ACC112 (cell line): ENCODE measurements at regions not wholly inside any gene's neighbourhood (a gene's known extent, or its start where the extent isn't known, plus 50 kb on each side); places are given as distances from the start of the nearest gene placed in this dataset.

Experiments
- H2AFZ ChIP-seq: fragments of 200-600 bp; sonication (generic); one replicate; pipeline ENCODE4 v1.6.0; 2017; ENCODE audit warnings: antibody characterized with exemption, low read length; ENCODE audit not compliant: unreplicated experiment
- H3K27ac ChIP-seq: fragments of 200-600 bp; sonication (generic); 2 replicates; pipeline ENCODE4 v1.5.1; 2014; ENCODE audit warnings: low read depth, mild to moderate bottlenecking, antibody characterized with exemption, low read length, moderate library complexity
- H3K27me3 ChIP-seq: fragments of 200-600 bp; sonication (generic); 2 replicates; pipeline ENCODE4 v1.6.1; 2014; ENCODE audit warnings: mild to moderate bottlenecking, antibody characterized with exemption, low read length, moderate library complexity, mixed read lengths; ENCODE audit not compliant: insufficient read depth
- H3K36me3 ChIP-seq: fragments of 200-600 bp; sonication (generic); 2 replicates; pipeline ENCODE4 v1.6.1; 2016; ENCODE audit warnings: mild to moderate bottlenecking, antibody characterized with exemption, low read length, moderate library complexity, mixed read lengths; ENCODE audit not compliant: insufficient read depth
- H3K4me1 ChIP-seq: fragments of 200-600 bp; sonication (generic); one replicate; pipeline ENCODE4 v1.6.1; 2016; ENCODE audit warnings: low read length, mixed read lengths; ENCODE audit not compliant: insufficient read depth, unreplicated experiment, control insufficient read depth
- H3K4me3 ChIP-seq: fragments of 200-600 bp; sonication (generic); 2 replicates; pipeline ENCODE4 v1.5.1; 2014; ENCODE audit warnings: mild to moderate bottlenecking, low read depth, low read length
- H3K79me2 ChIP-seq: fragments of 200-600 bp; sonication (generic); one replicate; pipeline ENCODE4 v1.6.0; 2016; ENCODE audit warnings: low read length; ENCODE audit not compliant: control insufficient read depth, unreplicated experiment, insufficient read depth

DNA sequence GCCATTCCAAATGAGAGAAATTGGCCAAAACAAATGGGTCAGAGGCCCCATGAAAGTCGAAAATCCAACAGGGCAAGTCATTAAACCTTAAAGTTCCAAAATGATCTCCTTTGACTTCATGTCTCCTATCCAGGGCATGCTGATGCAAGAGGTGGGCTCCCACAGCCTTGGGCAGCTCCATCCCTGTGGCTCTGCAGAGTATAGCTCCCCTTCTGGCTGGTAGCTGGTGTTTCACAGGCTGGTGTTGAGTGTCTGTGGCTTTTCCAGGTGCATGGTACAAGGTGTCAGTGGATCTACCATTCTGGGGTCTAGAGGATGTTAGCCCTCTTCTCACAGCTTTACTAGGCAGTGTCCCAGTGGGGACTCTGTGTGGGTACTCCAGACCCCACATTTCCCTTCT is 115.2 kb upstream of the LAMA2 start:
- Histone ChIP-seq H3K27ac (no peak overlapping the region), H3K79me2 (no peaks in the 10 kb centered on the region), H3K27me3 (no peaks in the 10 kb centered on the region), H2AFZ (no peak overlapping the region), H3K4me3 (no peak overlapping the region), H3K4me1 (no peaks in the 10 kb centered on the region), H3K36me3 (no peaks in the 10 kb centered on the region)

DNA sequence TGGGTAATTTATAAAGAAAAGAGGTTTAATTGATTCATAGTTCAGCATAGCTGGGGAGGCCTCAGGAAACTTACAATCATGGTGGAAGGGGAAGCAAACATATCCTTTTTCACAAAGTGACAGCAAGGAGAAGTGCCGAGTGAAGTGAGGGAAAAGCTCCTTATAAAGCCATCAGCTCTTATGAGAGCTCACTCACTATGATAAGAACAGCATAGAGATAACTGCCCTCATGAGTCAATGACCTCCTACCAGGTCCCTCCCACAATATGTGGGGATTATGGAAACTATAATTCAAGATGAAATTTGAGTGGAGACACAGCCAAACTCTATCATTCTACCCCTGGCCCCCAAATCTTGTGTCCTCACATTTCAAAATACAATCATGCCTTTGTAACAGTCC is 115.8 kb upstream of the LAMA2 start:
- no peak overlapping the region for H3K4me3 ChIP-seq
- no peaks in the 10 kb centered on the region for H3K79me2 ChIP-seq
- H3K27ac ChIP-seq, result no peak overlapping the region
- no peak overlapping the region for H2AFZ ChIP-seq
- H3K27me3 ChIP-seq, result no peaks in the 10 kb centered on the region
- no peaks in the 10 kb centered on the region for H3K36me3 ChIP-seq
- H3K4me1 ChIP-seq, result no peaks in the 10 kb centered on the region

DNA sequence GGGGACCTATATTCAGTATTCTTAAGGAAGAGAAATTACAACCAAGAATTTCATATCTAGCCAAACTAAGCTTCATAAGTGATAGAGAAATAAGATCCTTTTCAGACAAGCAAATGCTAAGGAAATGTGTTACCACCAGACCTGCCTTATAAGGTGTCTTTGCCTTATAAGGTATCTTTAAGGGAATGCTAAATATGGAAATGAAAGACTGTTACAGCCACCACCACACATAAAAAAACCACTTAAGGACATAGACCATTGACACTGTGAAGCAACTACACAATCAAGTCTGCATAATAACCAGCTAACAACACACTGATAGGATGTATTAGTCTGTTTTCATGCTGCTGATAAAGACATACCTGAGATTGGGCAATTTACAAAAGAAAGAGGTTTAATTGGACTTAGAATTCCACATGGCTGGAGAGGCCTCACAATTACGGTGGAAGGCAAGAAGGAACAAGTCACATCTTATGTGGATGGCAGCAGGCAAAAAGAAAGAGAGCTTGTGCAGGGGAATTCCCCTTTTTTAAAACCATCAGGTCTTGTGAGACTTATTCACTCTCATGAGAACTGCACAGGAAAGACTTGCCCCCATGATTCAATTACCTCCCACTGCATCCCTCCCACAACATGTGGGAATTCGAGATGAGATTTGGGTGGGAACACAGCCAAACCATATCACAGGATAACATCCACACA is 119.2 kb upstream of the LAMA2 start:
- Histone ChIP-seq H3K4me1 (no peaks in the 10 kb centered on the region), H2AFZ (no peak overlapping the region), H3K27ac (no peak overlapping the region), H3K27me3 (no peaks in the 10 kb centered on the region), H3K36me3 (no peaks in the 10 kb centered on the region), H3K4me3 (no peak overlapping the region), H3K79me2 (no peaks in the 10 kb centered on the region)

DNA sequence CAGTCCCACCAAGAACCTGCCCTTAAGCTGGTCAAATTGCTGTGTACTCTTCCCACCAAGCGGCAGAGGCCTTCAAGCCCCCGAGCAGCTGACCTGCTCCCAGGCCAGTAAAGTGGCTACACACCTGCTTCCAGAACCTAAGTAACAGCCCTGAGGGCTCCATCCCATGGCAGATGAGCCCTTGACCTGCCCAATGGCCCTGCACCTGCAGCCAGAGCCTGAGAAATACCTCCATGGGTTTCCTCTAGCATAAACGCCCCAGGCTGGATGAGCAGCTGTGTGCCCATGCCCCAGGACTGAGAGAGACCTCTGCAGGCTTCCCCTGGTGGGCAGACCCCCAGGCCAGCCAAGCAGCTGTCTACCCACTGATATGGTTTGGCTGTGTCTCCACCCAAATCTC is 123.0 kb upstream of the LAMA2 start:
- Histone ChIP-seq H2AFZ (no peak overlapping the region), H3K27me3 (no peaks in the 10 kb centered on the region), H3K79me2 (no peaks in the 10 kb centered on the region), H3K27ac (no peak overlapping the region), H3K4me1 (no peaks in the 10 kb centered on the region), H3K4me3 (no peak overlapping the region), H3K36me3 (no peaks in the 10 kb centered on the region)

DNA sequence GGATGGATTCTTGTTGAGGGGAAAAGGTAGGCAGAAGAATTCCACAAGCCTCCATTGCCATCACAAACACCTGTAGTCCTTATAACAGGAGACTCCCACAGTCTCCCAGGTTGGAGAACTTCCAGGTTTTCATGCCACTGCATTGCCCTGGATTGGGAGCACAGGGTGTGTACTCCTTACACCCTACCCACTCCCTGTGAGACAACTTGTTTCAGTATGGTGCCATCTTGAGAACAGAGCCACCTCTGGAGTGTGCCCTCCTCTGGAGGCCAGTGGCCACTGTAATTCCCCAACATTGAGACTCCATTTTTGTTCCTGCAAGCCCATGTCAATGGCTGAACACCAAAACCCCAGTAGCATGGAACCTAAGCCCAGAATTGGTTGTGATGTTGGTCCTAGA is 123.5 kb upstream of the LAMA2 start:
- Histone ChIP-seq H2AFZ (no peak overlapping the region), H3K4me1 (no peaks in the 10 kb centered on the region), H3K36me3 (no peaks in the 10 kb centered on the region), H3K27me3 (no peaks in the 10 kb centered on the region), H3K27ac (no peak overlapping the region), H3K4me3 (no peak overlapping the region), H3K79me2 (no peaks in the 10 kb centered on the region)

DNA sequence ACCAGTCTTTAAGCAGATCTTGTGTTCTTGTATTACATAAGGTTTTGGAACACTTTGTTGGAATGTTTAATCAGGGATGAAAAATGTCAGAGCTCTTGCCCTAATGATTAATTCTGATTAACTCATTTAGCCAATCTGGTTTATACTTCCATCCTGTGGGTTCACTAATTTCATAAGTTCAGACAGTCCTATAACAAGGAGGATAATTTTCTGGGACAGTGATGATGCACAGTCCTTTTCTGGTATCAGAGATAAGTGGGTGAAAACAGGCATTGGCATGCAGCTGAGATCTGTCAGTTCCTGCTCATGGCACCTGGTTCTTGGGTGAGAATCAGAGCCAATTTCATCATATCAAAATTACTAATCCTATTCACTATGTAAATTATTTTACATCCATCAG is 125.0 kb upstream of the LAMA2 start:
- no peak overlapping the region for H2AFZ ChIP-seq
- H3K27ac ChIP-seq, result no peak overlapping the region
- no peaks in the 10 kb centered on the region for H3K27me3 ChIP-seq
- no peak overlapping the region for H3K4me3 ChIP-seq
- no peaks in the 10 kb centered on the region for H3K79me2 ChIP-seq
- no peaks in the 10 kb centered on the region for H3K4me1 ChIP-seq
- H3K36me3 ChIP-seq, result no peaks in the 10 kb centered on the region

DNA sequence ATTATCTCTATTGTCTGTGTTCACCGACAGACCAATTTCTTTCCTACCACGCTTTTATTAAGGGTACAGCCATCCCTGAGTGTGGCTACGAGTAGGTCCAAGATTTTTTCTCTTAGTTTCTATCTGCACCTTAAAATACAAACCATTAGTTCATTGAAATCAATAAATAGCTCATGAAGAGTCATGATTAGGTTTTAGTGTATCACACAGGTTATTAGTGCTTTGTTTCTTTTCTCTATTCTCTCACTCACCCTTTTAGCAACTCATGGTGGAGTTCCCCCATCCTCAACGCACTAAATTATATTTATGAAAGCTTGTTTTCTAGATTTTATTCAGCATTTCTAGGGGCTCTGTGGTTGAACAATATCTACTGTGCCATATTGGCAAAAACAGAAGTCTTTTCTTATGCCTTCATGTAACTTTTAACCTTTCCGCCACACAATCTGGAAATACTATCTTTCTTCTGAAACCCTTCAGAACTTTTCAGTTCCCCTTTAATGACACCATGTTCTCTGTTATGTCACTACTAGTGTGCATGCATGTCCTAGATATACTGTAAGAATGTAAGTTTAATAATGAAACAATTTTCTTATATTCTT is 128.2 kb upstream of the LAMA2 start:
- no peaks in the 10 kb centered on the region for H3K4me1 ChIP-seq
- H3K36me3 ChIP-seq, result no peaks in the 10 kb centered on the region
- no peaks in the 10 kb centered on the region for H3K79me2 ChIP-seq
- no peak overlapping the region for H3K27ac ChIP-seq
- no peak overlapping the region for H3K4me3 ChIP-seq
- H2AFZ ChIP-seq, result no peak overlapping the region
- H3K27me3 ChIP-seq, result no peaks in the 10 kb centered on the region

DNA sequence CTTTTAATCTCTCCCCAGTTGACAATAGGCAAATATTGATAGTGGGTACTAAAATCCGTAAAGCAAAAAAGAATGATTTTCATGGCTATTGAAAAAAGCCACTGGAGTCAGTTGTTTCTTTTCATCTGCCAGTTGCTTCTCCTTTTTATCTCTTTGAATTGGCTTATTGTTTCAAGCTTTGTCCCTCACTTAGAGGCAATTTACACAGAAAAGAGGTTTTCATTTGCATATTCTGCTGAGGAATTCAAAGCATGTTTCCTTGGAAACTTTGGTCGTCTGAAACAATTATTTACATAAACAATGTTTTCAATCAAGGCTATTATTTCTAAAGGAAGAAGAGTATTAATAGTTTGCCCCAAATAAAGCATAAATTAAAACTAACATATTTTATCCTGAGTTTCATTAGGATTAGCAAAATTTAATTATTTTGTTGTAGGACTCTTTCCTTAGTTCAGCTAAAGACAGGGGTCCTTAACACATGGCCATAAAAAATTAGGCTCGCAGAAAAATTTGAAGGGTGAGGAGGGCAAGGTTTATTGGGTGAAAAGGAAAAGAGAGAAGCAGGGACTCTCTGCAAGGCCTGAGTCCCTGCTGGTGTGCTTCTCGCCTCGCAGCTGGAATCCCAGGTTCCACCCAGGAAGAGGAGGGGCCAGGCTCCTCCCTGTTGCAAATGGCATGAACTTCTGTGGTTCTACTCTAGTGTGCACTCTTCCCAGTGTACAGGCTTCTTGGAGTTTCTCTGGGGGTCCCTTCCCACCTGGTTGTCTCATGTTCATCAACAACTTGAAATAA is 138.8 kb upstream of the LAMA2 start:
- H3K27me3 ChIP-seq, result no peaks in the 10 kb centered on the region
- no peak overlapping the region for H3K27ac ChIP-seq
- no peaks in the 10 kb centered on the region for H3K4me1 ChIP-seq
- H3K4me3 ChIP-seq, result no peak overlapping the region
- no peaks in the 10 kb centered on the region for H3K36me3 ChIP-seq
- H3K79me2 ChIP-seq, result no peaks in the 10 kb centered on the region
- H2AFZ ChIP-seq, result no peak overlapping the region

DNA sequence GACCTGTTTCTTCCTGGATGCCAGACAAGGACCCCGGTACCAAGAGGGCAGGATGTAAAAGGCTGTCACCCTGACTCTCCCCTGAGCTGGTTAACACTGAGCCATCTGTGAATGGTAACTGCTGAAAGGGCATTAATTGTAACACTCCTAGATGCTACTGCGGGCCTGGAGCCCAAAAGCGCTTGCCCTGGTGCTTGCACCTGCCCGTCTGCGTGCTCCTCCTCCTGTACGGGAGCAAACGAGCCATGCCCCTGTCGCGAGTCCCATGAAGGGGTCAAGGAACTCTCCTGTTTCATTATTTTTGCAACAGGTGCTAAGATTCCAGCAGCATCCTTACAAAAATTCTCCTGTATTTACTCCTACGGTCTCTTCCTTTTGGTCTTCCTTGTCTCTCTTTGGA is 140.0 kb upstream of the LAMA2 start:
- no peak overlapping the region for H3K4me3 ChIP-seq
- no peak overlapping the region for H2AFZ ChIP-seq
- H3K4me1 ChIP-seq, result no peaks in the 10 kb centered on the region
- no peak overlapping the region for H3K27ac ChIP-seq
- H3K79me2 ChIP-seq, result no peaks in the 10 kb centered on the region
- H3K27me3 ChIP-seq, result no peaks in the 10 kb centered on the region
- no peaks in the 10 kb centered on the region for H3K36me3 ChIP-seq

DNA sequence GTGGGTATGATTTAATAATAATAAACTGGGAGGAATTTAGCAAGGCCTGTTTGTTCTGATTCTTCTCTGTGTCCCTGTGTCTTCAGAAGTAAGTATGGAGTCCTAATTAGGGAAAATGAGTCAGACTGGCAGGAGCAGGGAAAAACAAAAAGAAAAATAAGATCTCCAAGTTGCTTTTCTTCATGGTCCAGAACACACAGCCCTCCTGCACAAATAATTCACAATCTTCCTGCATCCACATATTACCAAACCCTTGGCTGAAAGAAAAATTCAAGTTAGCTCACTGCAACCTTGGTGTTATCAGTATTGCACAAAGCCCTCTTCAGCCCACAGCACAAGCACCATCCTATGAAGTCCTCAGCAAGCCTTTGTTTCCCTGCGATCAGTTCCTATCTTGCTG is 142.0 kb upstream of the LAMA2 start:
- Histone ChIP-seq H2AFZ (no peak overlapping the region), H3K4me1 (no peaks in the 10 kb centered on the region), H3K27ac (no peak overlapping the region), H3K4me3 (no peak overlapping the region), H3K36me3 (no peaks in the 10 kb centered on the region), H3K79me2 (no peaks in the 10 kb centered on the region), H3K27me3 (no peaks in the 10 kb centered on the region)

DNA sequence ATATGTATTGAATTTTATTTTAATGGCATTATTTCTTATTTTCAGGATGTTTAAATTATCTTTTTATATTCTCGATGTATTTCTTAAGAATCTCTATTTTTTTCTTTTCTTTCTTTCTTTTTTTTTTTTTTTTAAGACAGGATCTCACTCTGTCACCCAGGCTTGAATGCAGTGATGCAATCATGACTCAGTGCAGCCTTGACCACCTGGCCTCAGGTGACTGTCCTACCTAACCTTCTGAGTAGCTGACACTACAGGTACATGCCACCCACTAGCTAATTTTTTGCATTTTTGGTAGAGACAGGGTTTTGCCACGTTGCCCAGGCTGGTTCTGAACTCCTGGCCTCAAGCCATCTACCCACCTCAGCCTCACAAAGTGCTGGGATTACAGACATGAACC is 143.8 kb upstream of the LAMA2 start:
- Histone ChIP-seq H3K36me3 (no peaks in the 10 kb centered on the region), H3K27ac (no peak overlapping the region), H3K27me3 (no peaks in the 10 kb centered on the region), H3K4me3 (no peak overlapping the region), H3K79me2 (no peaks in the 10 kb centered on the region), H3K4me1 (no peaks in the 10 kb centered on the region), H2AFZ (no peak overlapping the region)
